ENCODE measurements at regions not wholly inside any gene's neighbourhood (a gene's known extent, or its start where the extent isn't known, plus 50 kb on each side); places are given as distances from the start of the nearest gene placed in this dataset.

DNA sequence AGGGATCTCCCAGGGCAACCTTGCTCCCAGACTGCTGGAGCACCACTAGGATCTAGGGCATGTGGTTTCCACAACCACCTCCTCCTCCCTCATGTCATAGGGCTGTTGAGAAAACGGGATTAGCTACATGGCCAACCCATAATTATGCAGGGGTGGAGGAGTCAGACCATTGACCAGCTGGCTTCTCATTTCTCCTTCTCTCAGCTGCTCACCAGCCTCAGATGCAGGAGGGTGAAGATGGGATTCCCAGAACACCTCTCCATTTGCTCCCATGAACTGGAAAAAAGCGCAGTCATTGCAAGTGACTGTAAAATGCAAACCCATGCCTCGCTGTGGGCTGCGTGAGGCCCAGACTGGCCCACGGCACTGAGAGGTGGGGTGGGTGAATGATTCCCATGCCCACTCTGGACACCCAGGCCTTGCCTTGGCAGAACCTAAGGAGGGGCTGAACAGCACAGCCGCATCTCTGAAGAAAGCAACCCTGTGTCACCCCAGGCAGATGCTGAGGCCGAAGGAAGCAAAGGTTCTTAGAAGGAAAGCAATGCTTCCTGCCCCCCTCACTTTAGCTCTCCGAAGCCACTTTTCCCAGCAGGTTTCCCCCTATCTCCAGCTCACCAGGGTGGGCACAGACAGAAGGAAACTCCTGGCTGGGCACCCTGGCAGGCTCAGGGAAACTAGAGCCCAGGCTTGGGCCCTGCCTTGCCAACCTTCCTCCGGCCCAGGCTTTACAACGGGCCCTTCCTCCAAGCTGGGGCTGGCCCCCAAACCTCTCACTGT, 69.6 kb upstream of the RTN4 start:
- TF ChIP-seq, protein P1, sequence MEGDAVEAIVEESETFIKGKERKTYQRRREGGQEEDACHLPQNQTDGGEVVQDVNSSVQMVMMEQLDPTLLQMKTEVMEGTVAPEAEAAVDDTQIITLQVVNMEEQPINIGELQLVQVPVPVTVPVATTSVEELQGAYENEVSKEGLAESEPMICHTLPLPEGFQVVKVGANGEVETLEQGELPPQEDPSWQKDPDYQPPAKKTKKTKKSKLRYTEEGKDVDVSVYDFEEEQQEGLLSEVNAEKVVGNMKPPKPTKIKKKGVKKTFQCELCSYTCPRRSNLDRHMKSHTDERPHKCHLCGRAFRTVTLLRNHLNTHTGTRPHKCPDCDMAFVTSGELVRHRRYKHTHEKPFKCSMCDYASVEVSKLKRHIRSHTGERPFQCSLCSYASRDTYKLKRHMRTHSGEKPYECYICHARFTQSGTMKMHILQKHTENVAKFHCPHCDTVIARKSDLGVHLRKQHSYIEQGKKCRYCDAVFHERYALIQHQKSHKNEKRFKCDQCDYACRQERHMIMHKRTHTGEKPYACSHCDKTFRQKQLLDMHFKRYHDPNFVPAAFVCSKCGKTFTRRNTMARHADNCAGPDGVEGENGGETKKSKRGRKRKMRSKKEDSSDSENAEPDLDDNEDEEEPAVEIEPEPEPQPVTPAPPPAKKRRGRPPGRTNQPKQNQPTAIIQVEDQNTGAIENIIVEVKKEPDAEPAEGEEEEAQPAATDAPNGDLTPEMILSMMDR (conservative IDR thresholded peaks at IDR 0.05 in 1 of 2, IDR thresholded peaks at IDR 0.05 in 1 of 2; ENCODE audit: low read depth in 1 of 2, low read length in 2 of 2): no peak
- no peak for TF ChIP-seq EZH2 (IDR thresholded peaks at IDR 0.05; ENCODE audit: low read length, missing control alignments)
